NCI-H345 treated with DMSO at 0.1 percent for 48 hours (cell line): ENCODE measurements at regions not wholly inside any gene's neighbourhood (a gene's known extent, or its start where the extent isn't known, plus 50 kb on each side); places are given as distances from the start of the nearest gene placed in this dataset.
"Not testable (repeated sequence)": the region's sequence is repeated elsewhere in the genome, so short reads cannot be mapped to it uniquely, and the experiment has no call there.

Source experiments
- DNase-seq: peaks from one replicate; lab custom pipeline; 2025; ENCODE audit not compliant: unreplicated experiment; lab: John Stamatoyannopoulos, UW

DNA sequence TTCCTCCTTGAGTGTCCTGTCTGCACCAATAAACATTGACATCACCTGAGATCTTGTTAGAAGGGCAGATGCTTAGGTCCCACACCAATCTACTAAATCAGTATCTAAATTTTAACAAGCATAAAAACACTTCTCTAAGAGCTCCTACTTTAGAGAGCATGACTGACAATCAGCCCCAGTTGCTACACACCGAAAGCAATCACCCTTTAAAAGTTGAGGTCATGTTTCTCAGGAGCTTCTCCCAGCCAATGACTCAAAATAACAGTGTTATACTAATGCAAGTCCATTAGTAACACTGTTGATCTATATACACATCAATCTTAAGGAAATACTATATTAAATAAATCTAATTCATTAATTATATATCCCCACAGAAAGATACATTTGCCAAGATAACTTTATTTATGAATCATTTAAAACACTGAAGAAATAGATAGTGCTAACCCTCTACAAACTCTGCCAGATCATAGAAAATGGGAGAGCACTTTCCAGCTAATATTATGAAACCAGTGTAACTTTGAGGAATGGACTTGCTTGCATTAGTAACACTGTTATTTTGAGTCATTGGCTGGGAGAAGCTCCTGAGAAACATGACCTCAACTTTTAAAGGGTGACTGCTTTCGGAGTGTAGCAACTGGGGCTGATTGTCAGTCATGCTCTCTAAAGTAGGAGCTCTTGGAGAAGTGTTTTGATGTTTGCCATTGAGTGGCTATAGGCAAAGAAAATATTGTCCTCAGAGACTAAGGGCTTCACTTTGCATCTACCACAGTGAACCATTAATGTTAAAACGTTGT is 109.8 kb upstream of the HDX start:
- DNase-seq: no peak

DNA sequence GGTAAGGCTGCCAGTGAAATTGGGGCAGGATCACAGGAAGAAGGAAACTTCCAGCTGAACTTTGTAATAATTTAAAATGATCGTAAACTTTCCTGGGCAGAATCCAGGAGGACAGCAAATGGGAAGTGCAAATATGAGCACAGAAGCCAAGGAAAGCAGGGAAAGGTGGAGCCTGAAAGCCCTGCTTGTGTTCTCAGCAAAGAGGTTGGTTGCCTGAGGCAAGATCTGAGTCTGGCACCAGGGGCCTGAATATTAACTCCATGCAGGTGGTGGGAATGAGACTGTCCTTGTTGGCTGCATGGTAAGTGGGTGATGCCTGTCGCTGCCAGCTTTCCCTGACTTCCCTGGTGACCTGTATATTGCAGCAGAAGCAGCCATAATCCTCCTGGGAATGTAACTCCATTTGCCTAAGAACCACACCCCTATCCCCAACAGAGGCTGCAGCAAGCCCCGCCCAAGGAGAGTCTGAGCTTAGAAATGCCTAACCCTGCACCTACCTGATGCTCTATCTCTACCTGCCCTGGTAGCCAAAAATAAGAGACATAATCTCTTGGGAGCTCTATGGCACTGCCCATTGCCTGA is 132.0 kb upstream of the HDX start:
- no peak for DNase-seq

DNA sequence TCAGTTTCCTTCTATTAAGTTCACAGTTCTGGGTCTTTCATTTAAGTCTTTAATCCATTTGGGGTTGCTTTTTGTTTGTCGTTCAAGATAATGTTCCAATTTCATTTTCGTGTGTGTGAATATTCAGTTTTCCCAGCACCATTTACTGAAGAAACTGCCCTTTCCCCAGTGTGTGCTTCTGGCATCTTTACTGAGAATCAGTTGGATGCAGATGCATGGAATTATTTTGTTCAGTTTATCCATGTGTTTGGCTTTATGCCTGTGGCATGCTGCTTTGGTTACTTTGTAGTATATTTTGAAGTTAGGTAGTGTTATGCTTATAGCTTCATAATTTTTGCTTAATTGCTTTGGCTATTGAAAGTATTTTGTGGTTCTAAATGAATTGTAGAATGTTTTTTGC is 163.8 kb upstream of the HDX start:
- DNase-seq: no peak

DNA sequence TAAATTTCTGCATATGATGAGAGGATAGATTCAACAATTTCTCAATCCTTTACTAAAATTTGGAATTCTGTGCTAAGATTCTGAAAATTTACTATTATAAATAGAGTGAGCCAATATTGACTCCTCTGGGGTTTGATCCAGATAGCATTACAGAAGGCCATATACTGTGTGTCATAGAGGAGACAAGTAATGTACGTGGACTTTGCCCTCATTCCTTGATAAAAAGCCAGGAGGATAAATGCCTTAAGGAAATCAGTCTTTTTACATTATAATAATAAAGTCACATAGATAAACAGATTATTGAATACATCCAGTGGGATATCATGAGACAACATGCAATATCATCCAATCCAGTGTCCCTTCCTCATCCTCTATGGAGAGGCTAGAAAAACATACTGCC is 188.0 kb upstream of the HDX start:
- DNase-seq: no peak

DNA sequence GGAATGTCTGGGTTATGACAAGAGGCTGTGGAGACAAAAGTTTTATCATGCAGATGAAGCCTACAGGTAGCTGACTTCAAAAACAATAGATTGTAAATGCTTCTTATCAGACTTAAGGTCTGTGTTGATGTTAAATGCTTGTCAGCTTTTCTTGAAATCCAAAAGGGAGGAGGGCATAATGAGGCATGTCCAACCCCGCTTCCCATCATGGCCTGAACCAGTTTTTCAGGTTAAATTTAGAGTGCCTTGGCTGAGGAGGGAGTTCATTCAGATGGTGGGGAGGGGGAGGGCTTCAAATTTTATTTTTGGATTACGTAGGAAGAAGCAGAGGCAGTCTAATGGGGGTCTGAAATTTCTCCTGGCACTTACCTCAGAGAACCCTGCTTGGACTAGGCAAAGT is 207.7 kb upstream of the HDX start:
- no peak for DNase-seq

DNA sequence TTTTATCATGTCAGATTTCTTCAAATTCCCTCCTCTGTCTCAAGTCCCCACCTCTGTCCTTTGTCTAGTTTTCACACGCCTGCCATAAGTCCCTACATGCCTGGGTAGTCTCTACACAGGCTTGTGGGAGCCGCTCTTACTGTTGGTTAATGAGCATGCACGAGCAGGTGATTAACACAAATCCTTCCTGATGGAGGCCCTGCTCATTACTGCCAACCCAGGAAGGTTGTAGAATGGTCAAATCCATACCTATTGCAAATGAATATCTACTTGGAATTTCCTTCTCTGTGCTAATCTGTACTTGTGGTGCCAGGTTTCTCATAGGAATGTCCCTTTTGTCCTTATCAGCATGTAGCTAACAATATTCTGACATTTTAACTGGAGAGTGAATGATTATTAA is 208.4 kb upstream of the HDX start:
- DNase-seq: no peak

DNA sequence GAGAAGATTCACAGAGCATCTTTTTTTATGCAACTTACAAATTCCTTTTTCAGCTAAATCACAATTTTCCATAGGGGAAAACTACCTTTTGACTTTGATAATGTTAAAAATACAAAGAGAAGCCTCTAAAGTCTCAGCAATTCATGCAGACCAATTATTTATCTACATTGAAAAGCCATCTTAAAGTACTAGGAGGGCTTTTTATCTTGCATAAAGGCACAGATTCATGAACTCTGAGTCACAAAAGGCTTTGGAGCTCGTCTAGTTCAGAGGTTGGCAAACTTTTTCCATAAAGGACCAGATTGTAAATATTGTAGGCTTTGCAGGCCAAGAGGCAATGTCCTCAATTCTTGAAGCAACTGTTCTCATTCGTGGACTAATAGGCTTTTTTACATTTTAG is 210.4 kb upstream of the HDX start:
- DNase-seq: no peak

DNA sequence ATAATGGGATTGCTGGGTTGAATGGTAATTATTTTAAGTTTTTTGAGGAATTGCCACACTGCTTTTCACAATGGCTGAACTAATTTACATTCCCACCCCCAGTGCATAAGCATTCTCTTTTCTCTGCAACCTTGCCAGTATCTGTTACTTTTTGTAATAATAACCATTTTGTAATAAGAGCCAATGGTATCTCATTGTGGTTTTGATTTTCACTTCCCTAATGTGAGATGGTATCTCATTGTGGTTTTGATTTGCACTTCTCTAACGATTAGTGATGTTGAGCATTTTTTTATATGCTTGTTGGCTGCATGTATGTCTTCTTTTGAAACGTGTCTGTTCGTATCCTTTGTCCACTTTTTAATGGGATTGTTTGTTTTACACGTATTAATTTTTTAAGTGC is 213.1 kb upstream of the HDX start:
- no peak for DNase-seq

DNA sequence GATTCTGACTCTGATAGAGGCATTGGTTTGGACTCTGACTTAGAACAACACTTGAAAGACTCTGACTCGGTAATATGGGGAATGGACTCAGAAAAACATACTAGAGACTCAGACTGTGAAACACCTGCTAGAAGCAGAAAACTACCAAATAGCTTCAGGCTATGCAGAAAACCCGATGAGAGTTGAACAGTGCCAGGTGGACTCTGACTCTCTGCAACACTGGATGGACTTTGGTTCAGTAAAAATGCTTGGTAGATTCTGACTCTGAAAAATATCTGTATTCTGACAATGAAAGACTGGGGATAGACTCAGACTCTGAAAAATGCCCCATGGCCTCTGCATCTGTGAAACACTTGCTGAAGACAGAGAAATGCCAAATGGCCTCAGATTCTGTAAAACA is 215.1 kb upstream of the HDX start:
- DNase-seq: no peak

DNA sequence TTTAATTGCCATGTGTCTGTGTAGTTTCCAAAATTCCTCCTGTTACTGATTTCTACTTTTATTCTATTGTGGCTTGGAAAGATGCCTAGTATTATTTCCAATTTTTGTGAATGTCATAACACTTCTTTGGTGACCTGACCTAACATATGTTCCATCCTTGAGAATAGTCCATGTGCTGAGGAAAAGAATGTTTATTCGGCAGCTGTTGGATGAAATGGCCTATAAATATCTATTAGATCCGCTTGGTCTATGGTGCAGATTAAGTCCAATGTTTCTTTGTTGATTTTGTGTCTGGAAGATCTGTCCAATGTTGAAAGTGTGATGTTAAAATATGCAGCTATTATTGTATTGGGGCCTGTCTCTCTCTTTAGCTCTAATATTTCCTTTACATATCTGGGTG is 219.2 kb upstream of the HDX start:
- DNase-seq: no peak

DNA sequence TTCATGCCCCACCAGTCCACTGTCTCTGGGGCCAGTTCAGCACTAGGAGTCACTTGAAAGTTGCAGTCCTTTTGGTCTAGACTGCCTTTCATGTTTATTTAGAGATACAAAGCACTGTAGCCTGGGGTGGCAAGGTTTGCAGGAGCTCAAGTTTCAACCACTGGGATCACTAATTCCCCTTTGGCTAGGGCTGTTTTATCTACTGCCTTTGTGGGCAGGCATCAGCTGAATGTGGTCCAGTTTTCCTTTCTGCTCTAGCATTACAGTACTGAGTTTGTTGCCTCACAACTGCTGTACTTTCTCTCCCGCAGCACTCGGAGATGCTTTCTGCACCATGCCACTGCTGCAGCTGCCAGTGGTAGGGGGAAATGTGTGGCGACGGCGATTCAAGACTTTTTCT is 222.3 kb upstream of the HDX start:
- DNase-seq: no peak

DNA sequence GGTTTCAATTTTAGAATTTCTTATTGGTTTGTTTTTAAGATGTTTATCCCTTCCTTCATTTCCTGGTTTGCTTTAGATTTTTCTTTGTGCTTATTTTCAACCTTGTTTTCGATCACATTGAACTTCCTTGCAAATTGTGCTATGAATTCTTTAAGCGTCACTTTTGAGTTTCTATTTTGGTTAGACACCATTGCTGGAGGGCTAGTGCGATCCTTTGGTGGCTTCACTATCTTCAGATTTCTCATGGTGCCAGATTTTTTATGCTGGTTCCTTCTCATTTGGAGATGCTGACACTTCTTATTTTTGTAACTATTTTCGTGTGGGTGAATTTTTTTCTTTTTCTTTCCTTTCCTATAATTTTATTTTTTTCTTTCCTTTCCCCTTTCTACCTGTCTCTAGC is 227.2 kb upstream of the HDX start:
- no peak for DNase-seq

DNA sequence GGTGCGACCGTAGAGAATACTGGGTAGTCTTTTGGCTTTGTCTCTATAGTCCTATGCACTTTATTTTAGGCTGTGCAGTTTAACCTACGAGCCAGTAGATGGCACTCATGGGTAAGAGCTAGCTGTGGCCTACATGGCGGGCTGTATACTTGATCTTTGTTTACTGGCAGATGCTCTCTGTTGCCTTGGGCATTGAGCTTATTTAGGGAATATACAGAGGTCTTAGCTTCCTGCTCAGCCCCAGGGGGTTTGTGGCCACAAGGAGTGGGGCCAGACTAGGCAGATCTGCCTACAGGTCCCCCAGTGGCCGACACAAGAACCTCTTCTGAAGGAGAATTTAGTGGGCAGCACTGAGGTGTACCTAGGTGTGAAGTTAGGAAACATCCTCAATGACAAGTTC is 227.6 kb upstream of the HDX start:
- DNase-seq: peak; percentile 1

DNA sequence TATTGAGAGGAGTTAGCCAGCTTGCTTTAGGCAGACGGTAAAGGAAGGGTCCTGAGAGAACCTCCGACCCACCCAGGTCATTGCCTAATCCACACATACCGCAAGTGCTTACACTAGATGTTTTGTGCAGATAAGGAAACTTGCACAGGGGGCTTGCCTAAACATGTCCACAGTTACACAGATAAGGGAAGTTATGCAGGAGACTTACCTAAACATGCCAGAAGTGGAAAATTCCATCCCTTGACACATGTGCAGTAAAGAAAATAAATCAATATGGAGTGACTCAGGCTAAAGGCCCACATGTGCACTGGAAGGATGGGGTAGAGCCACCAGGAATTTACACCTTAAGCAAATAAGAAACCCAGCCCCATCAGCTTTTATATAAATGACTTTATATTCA is 232.8 kb upstream of the HDX start:
- DNase-seq: no peak

DNA sequence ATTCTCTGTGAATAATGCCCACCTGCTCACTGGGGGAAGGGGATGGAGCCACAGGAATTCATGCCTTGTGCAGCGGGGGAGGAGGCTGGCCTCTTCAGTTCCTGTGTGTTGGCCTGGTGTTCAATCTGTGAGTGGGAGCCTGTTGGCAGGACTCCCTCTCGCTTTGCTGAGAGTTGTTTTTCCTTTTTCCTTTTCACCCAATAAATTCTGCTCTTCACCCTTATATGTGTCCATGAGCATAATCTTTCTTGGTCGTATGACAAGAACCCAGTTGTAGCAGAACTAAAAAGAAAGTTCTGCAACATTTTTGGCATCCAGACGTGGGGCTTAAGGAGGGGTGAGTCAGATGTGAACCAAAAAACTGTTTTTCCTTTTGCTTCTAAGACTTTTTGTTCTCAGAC is 235.2 kb upstream of the HDX start:
- no peak for DNase-seq

DNA sequence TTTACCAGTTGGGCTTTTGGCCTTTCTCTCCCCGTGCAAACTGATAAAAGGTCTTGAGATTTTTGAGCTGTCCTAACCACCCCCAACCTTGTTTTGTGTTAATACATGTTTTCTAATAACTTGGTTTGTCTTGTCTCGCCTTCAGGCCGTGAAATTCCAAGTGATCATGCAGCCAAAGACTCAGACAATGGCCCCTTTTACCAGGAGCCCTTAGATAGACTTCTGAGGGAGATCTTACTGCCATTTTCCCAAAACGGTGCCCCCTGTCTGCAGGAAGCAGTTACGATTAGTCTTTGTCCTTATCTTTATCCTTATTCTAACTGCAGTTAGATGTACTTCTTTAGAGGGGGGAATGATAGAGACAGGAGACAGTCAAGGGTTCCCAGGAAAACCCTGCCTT is 245.3 kb upstream of the HDX start:
- DNase-seq: no peak

DNA sequence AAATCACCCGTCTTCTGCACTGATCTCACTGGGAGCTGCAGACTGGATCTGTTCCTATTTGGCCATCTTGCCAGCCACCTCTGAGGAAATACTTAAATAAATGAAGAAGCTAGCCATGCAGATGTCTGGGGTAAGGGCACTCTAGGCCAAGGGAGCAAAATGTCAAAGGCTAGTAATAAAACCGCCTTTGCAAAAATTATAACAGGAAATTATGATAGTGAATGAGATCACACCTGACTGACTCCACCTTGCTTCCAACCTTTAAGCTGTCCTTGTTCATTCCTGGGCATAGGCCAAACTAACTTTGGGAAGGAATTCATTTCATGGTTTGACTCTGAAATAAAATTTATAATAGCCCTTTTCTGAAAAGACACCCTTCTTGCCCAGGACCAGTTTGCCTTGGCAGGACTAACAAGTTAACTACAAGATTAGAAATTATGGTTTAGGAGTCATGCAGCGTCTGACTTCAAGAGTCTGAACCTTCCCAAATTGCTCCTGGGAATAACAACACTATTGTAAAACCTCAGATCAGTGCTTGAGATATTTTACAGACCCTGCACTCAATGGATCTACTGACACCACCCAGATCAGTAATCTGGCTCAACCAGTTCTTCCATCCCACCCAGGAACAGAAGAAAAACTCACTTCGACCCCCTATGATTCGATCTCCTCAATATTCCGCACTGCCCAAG is 246.9 kb upstream of the HDX start:
- DNase-seq: no peak

DNA sequence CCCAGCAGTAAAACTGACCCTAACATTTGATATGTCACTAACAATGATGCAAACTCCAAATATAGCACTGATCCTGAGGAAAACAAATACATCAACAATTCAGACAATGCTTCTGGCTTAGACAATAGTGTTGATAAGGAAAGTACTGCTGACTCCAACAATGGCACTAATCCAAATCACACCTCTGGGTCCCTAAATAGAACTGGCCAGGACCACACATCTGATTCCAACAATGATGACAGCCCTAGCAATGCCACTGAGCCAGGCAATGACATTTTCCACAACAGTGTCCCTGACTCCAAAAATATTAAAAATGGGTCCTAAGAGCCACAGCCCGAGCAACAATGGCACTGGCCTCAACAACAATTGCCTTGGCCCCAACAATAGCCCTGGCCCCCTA is 243.1 kb upstream of the APOOL start:
- DNase-seq: no peak

DNA sequence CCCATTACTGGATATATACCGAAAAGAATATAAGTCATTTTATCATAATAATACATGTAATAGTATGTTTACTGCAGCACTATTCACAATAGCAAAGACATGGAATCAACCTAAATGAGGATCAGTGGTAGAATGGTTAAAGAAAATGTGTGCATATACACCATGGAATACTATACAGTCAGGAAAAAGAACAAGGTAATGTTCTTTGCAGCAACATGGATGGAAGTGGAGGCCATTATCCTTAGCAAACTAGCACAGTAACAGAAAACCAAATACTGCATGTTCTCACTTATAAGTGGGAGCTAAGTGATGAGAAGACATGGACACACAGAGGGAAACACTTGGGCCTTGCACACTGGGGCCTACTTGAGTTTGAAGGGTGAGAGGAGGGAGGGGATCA is 207.4 kb upstream of the APOOL start:
- DNase-seq: no peak

DNA sequence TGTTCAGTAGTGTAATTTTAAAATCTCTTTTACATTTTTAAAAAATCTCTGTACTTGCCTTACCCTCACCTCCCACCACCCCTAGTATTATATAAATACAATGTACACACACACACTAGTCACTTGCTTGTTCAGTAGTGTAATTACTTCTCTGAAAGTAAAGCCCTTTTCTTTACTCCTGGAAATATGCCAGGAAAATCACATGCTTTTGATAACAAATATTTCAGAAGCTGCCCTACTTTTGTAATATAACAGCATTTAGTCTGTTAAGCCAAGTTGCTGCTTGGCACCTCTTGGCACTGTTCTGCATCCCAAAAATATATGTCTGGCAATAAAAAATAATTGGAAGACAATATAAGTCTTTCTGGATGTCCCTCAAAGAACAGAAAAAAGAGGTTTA is 172.8 kb upstream of the APOOL start:
- DNase-seq: no peak

DNA sequence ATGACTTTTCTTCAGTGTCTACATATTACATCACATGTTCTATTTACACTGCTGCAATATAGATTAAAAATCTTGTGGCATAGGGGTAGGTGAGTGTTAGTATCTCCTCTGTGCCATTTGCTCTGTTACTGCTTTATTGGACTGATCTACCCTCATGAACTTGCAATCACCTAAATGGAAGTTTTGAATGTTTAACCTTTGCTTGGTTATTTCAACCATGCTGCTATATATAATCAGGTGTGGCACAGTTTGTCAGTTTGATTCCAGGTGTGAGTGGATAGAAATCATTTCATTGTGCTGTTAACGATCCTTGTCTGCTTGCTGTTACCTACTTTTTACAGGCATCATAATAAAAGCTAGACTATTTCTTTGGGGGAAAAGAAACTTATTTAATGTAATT is 157.1 kb upstream of the APOOL start:
- DNase-seq: not testable (repeated sequence)

DNA sequence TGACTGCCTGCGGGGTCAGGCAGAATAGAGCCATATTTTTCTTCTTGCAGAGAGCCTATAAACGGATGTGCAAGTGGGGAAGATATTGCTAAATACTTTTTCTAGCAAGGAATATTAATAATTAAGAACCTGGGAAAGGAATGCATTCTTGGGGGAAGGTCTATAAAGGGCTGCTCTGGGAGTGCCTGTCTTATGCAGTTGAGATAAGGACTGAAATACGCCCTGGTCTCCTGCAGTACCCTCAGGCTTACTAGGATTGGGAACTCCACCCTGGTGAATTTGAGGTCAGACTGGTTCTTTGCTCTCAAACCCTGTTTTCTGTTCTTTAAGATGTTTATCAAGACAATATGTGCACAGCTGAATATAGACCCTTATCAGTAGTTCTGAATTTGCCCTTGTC is 152.5 kb upstream of the APOOL start:
- DNase-seq: not testable (repeated sequence)

DNA sequence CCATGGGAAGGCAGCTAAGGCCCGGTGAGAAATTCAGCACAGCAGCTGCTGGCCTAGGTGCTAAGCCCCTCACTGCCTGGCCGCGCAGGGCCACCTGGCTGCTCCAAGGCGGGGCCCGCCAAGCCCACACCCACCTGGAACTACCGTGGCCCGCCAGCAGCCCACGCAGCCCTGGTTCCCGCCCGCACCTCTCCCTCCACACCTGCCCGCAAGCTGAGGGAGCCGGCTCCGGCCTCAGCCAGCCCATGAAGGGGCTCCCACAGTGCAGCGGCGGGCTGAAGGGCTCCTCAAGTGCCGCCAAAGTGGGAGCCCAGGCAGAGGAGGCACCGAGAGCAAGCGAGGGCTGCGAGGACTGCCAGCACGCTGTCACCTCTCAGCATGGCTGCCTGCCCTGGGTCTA is 146.9 kb upstream of the APOOL start:
- not testable (repeated sequence) for DNase-seq
